GM23248 (cell line): ENCODE measurements at regions not wholly inside any gene's neighbourhood (a gene's known extent, or its start where the extent isn't known, plus 50 kb on each side); places are given as distances from the start of the nearest gene placed in this dataset.
"Not testable (repeated sequence)": the region's sequence is repeated elsewhere in the genome, so short reads cannot be mapped to it uniquely, and the experiment has no call there.

Source experiments
- DNase-seq: peaks from one replicate; pipeline ENCODE4 v3.0.0-alpha.2; 2015
- H2AFZ ChIP-seq: fragments of 200-600 bp; sonication (generic); 2 replicates; pipeline ENCODE4 v1.6.1; 2016; ENCODE audit warnings: antibody characterized with exemption
- H3F3A ChIP-seq: fragments of 200-600 bp; sonication (generic); 2 replicates; pipeline ENCODE4 v1.6.1; 2016; ENCODE audit warnings: mild to moderate bottlenecking, antibody characterized with exemption, mixed run types; ENCODE audit not compliant: insufficient read depth
- H3K27ac ChIP-seq: fragments of 200-600 bp; sonication (generic); 2 replicates; pipeline ENCODE4 v1.5.1; 2016; ENCODE audit warnings: mild to moderate bottlenecking
- H3K27me3 ChIP-seq: fragments of 200-600 bp; sonication (generic); replicated peaks from 2 replicates; pipeline ENCODE4 v1.6.1; 2016; ENCODE audit warnings: mild to moderate bottlenecking; ENCODE audit not compliant: insufficient read depth
- H3K36me3 ChIP-seq: fragments of 200-600 bp; sonication (generic); 2 replicates; pipeline ENCODE4 v1.6.1; 2016; ENCODE audit warnings: low read depth, mild to moderate bottlenecking
- H3K4me1 ChIP-seq: fragments of 200-600 bp; sonication (generic); 2 replicates; pipeline ENCODE4 v1.6.1; 2016; ENCODE audit warnings: mild to moderate bottlenecking; ENCODE audit not compliant: insufficient read depth
- H3K4me2 ChIP-seq: fragments of 200-600 bp; sonication (generic); one replicate; pipeline ENCODE4 v1.6.1; 2016; ENCODE audit warnings: mild to moderate bottlenecking; ENCODE audit not compliant: unreplicated experiment
- H3K4me3 ChIP-seq: fragments of 200-600 bp; sonication (generic); 2 replicates; pipeline ENCODE4 v1.5.1; 2016; ENCODE audit warnings: mild to moderate bottlenecking
- H3K79me2 ChIP-seq: fragments of 200-600 bp; sonication (generic); 2 replicates; pipeline ENCODE4 v1.6.1; 2016; ENCODE audit warnings: mild to moderate bottlenecking; ENCODE audit not compliant: insufficient read depth
- H3K9ac ChIP-seq: fragments of 200-600 bp; sonication (generic); 2 replicates; pipeline ENCODE4 v1.6.1; 2016; ENCODE audit warnings: mild to moderate bottlenecking
- H3K9me2 ChIP-seq: fragments of 200-600 bp; sonication (generic); 2 replicates; pipeline ENCODE4 v1.6.1; 2016; ENCODE audit warnings: mixed run types, mild to moderate bottlenecking, moderate library complexity; ENCODE audit not compliant: insufficient read depth
- H3K9me3 ChIP-seq: fragments of 200-600 bp; sonication (generic); one replicate; pipeline ENCODE4 v1.6.1; 2017; ENCODE audit warnings: low read depth
- H4K20me1 ChIP-seq: fragments of 200-600 bp; sonication (generic); 2 replicates; pipeline ENCODE4 v1.6.0; 2016; ENCODE audit not compliant: insufficient read depth
- EZH2 ChIP-seq: fragments of 200-600 bp; sonication (generic); IDR thresholded peaks from 2 replicates; pipeline ENCODE4 v1.6.1; 2018; ENCODE audit warnings: antibody characterized with exemption, mild to moderate bottlenecking; ENCODE audit not compliant: insufficient read depth, poor library complexity, severe bottlenecking
- EZH2phosphoT487 ChIP-seq: fragments of 200-600 bp; sonication (generic); IDR thresholded peaks from 2 replicates; pipeline ENCODE4 v1.6.1; 2018; ENCODE audit warnings: antibody characterized with exemption, moderate library complexity, mild to moderate bottlenecking, low read depth; ENCODE audit not compliant: insufficient read depth
- WGBS, 2 experiments: methylation state at CpG; one replicate each; pipeline ENCODE4 v1.1.6; 2015 to 2017; ENCODE audit warnings: low lambda C conversion rate in 2 of 2, low coverage in 1 of 2; ENCODE audit errors: missing lambda C conversion rate in 2 of 2; 5-methylcytosine and 5-hydroxymethylcytosine counted together
- in situ Hi-C: fragments of 300-500 bp; cut with MboI; formaldehyde crosslinking; loops from 2 replicates; pipeline ENCODE4 v1.15.0; 2020

DNA sequence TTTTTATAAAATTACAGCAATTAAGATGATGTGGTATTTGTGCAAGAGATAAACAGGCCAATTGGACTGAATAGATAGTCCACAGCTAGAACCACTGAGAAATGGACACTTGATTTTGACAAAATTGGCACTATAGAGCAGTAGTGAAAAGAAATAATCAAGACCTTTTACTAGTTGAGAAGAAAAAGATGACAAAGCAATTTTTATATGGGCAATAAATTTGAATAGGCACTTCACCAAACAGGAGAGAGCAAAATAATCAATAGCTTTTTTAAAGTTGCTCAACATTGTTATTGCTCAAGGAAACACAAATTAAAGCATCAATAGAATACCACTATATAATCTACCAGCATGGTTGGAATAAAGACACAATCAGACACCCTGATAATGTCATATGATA, 193.5 kb upstream of the FTMT start:
- Histone ChIP-seq H3K9ac (no peak overlapping the region), H3K4me1 (no peaks in the 10 kb centered on the region), H3K4me2 (no peak overlapping the region), H3K79me2 (no peaks in the 10 kb centered on the region), H3K9me2 (no peaks in the 10 kb centered on the region), H2AFZ (no peak overlapping the region), H3K4me3 (no peak overlapping the region), H3K9me3 (no peaks in the 10 kb centered on the region), H3K36me3 (no peaks in the 10 kb centered on the region), H3K27ac (no peak overlapping the region), H4K20me1 (no peaks in the 10 kb centered on the region), H3K27me3 (no peaks in the 10 kb centered on the region; the same call in 1 of the 2 replicates), H3F3A (no peaks in the 10 kb centered on the region)
- in situ Hi-C loops: no loop called here
- TF ChIP-seq EZH2 (no peak), EZH2phosphoT487 (no peak)
- no peak for DNase-seq

DNA sequence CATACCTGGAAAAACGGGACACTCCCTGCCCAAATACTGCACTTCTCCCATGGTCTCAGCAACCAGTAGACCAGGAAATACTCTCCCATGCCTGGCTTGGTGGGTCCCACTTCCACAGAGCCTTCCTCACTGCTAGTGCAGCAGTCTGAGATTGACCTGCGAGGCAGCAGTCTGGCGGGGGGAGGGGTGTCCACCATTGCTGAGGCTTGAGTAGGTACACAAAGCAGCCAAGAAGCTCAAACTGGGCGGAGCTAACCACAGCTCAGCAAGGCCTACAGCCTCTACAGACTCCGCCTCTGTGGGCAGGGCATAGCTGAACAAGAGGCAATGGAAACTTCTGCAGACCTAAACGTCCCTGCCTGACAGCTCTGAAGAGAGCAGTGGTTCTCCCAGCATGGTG, 191.5 kb upstream of the FTMT start:
- no peak overlapping the region for H3K4me2 ChIP-seq
- H3K27me3 ChIP-seq: no peaks in the 10 kb centered on the region; the same call in 1 of the 2 replicates
- H3K9me3 ChIP-seq: no peaks in the 10 kb centered on the region
- DNase-seq: no peak
- TF ChIP-seq EZH2 (no peak), EZH2phosphoT487 (no peak)
- H3K4me3 ChIP-seq: no peak overlapping the region
- no peak overlapping the region for H3K27ac ChIP-seq
- H3F3A ChIP-seq: no peaks in the 10 kb centered on the region
- H3K79me2 ChIP-seq: no peaks in the 10 kb centered on the region
- no peaks in the 10 kb centered on the region for H3K4me1 ChIP-seq
- in situ Hi-C loops: no loop called here
- H2AFZ ChIP-seq: no peak overlapping the region
- H3K36me3 ChIP-seq: no peaks in the 10 kb centered on the region
- H3K9me2 ChIP-seq: no peaks in the 10 kb centered on the region
- WGBS, 2 experiments: 36 to 49% methylated on average over 6 of the region's 6 CpGs
- no peak overlapping the region for H3K9ac ChIP-seq
- no peaks in the 10 kb centered on the region for H4K20me1 ChIP-seq

DNA sequence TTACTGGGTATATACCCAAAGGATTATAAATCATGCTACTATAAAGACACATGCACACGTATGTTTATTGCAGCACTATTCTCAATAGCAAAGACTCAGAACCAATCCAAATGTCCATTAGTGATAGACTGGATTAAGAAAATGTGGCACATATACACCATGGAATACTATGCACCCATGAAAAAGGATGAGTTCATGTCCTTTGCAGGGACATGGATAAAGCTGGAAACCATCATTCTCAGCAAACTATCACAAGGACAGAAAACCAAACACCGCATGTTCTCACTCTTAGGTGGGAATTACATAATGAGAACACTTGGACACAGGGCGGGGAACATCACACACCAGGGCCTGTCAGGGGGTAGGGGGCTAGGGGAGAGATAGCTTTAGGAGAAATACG, 186.1 kb upstream of the FTMT start:
- H3K27ac ChIP-seq, H2AFZ ChIP-seq, H3K36me3 ChIP-seq, H3K79me2 ChIP-seq, H3K4me1 ChIP-seq, H3K9me3 ChIP-seq, H4K20me1 ChIP-seq, H3K9me2 ChIP-seq, H3K9ac ChIP-seq, in situ Hi-C loops, H3K4me3 ChIP-seq, DNase-seq, H3K27me3 ChIP-seq, H3K4me2 ChIP-seq, H3F3A ChIP-seq: not testable (repeated sequence)
- 34 to 37% methylated on average over 4 of the region's 4 CpGs for WGBS, 2 experiments

DNA sequence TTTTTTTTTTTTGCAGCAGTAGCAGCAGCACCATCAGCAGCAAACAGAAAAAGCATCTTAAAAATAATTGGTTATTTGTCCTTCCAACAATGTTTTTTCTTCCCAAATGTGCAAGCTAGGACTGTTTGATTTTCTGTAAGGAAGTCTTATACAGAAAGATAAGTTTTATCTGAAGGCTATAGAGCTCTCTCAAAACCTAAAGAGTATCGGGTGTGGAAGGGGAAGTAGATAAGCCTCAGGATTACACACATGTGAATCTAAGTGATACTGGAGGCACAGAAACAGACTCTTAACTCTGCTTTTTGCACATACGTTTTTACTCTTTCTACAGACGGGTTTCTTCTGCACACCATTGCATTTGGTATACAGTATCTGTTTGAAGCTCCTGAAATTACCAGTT, 184.4 kb upstream of the FTMT start:
- no peaks in the 10 kb centered on the region for H4K20me1 ChIP-seq
- no peaks in the 10 kb centered on the region; the same call in 1 of the 2 replicates for H3K27me3 ChIP-seq
- no peaks in the 10 kb centered on the region for H3F3A ChIP-seq
- H3K79me2 ChIP-seq: no peaks in the 10 kb centered on the region
- H2AFZ ChIP-seq: no peak overlapping the region
- no peaks in the 10 kb centered on the region for H3K4me1 ChIP-seq
- no peak for DNase-seq
- no peak overlapping the region for H3K27ac ChIP-seq
- no peak overlapping the region for H3K9ac ChIP-seq
- no peaks in the 10 kb centered on the region for H3K9me2 ChIP-seq
- no peak for TF ChIP-seq EZH2
- in situ Hi-C loops: no loop called here
- 16 to 19% methylated on average over 3 of the region's 3 CpGs for WGBS, 2 experiments
- H3K4me2 ChIP-seq: no peak overlapping the region
- no peaks in the 10 kb centered on the region for H3K9me3 ChIP-seq
- H3K4me3 ChIP-seq: no peak overlapping the region
- no peaks in the 10 kb centered on the region for H3K36me3 ChIP-seq

DNA sequence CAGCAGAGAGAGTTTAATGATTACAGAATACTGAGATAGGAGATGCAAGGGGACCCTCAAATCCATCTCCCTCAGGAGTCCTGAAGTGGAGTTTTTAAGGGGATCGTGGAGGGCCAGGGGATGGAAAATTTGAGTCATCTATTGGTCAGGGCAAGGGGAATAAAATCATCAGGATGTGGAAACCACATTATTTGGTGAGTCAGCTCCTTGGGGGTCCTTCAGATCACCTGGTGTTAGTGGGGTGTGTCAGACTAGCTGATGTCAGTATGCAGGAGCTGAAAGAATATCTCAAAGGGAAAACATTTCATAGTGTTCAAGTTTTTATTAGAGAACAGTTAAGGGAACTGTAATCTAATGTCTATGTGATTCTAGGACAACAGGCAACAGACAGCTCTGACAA, 183.0 kb upstream of the FTMT start:
- no peaks in the 10 kb centered on the region for H3F3A ChIP-seq
- no peak overlapping the region for H3K4me2 ChIP-seq
- no peaks in the 10 kb centered on the region for H3K27me3 ChIP-seq
- no peaks in the 10 kb centered on the region for H4K20me1 ChIP-seq
- H3K79me2 ChIP-seq: no peaks in the 10 kb centered on the region
- H3K36me3 ChIP-seq: no peaks in the 10 kb centered on the region
- no peak overlapping the region for H2AFZ ChIP-seq
- WGBS, 2 experiments: 27 to 44% methylated on average over 1 of the region's 1 CpG
- no peak overlapping the region for H3K9ac ChIP-seq
- no peak for TF ChIP-seq EZH2
- no peak for TF ChIP-seq EZH2phosphoT487
- no peaks in the 10 kb centered on the region for H3K9me2 ChIP-seq
- no peak overlapping the region for H3K27ac ChIP-seq
- H3K4me1 ChIP-seq: no peaks in the 10 kb centered on the region
- DNase-seq: no peak
- no peak overlapping the region for H3K4me3 ChIP-seq
- H3K9me3 ChIP-seq: no peaks in the 10 kb centered on the region
- in situ Hi-C loops: no loop called here
